HepG2 (cell line): ENCODE measurements at regions not wholly inside any gene's neighbourhood (a gene's known extent, or its start where the extent isn't known, plus 50 kb on each side); places are given as distances from the start of the nearest gene placed in this dataset.

Source experiments
- ATAC-seq: fragments of 200-7000 bp; cut with Tn5 transposase; 3 replicates; pipeline ENCODE4 v1.9.1; 2020; ENCODE audit warnings: mild to moderate bottlenecking, moderate library complexity
- BruUV-seq: library from RNA; stranded (reverse); fragments of 400-500 nt; replicated peaks from 2 replicates; lab custom pipeline; 2021; lab: Mats Ljungman, UMichigan
- CTCF ChIA-PET: fragments of 300-600 bp; formaldehyde crosslinking; extraction: SDS; loops from one replicate; lab custom pipeline; 2021; ENCODE audit warnings: low total read pairs, inconsistent platforms, low intra/inter-chr PET ratio; lab: Yijun Ruan, JAX
- POLR2A ChIA-PET: fragments of 350-600 bp; sonication (Branson Sonifier 250); formaldehyde crosslinking; loops from one replicate; lab custom pipeline; 2020; ENCODE audit warnings: antibody characterized with exemption, inconsistent platforms; lab: Yijun Ruan, JAX
- DNase-seq: peaks from one replicate; pipeline ENCODE4 v3.0.0-alpha.2; 2015; ENCODE audit warnings: low spot score
- FAIRE-seq: peaks from 3 replicates; lab custom pipeline; 2011; peaks lifted over from hg19 to GRCh38; lab: Jason Lieb, UNC
- H2AFZ ChIP-seq: one replicate; pipeline ENCODE4 v1.6.1; 2011; ENCODE audit warnings: low read length, inconsistent platforms
- H3K27ac ChIP-seq: fragments of 300-600 bp; 3 replicates; pipeline ENCODE4 v1.8.0; 2011; ENCODE audit warnings: mixed run types, mild to moderate bottlenecking, mixed read lengths, low read length, inconsistent platforms; ENCODE audit not compliant: insufficient read depth; ENCODE audit errors: extremely low read length
- H3K27me3 ChIP-seq, 2 experiments: fragments of 200-600 bp in 1 of 2; 2 replicates in 1 of 2; 3 replicates in 1 of 2; pipeline versions ENCODE4 v1.6.0 to v1.8.0; 2011; ENCODE audit warnings: low read length in 2 of 2, mild to moderate bottlenecking in 2 of 2, moderate library complexity in 2 of 2, inconsistent platforms in 1 of 2; ENCODE audit not compliant: insufficient read depth in 2 of 2, control insufficient read depth in 1 of 2
- H3K36me3 ChIP-seq, 2 experiments: fragments of 200-600 bp in 1 of 2; replicated peaks in 1 of 2; 2 replicates in 1 of 2; 3 replicates in 1 of 2; pipeline versions ENCODE4 v1.5.1 to v1.8.0; 2011; ENCODE audit warnings: low read length in 2 of 2, inconsistent platforms in 1 of 2; ENCODE audit not compliant: insufficient read depth in 2 of 2, control insufficient read depth in 1 of 2
- H3K4me1 ChIP-seq: 2 replicates; pipeline ENCODE4 v1.5.1; 2012; ENCODE audit warnings: low read length, inconsistent platforms; ENCODE audit not compliant: insufficient read depth
- H3K4me2 ChIP-seq: 2 replicates; pipeline ENCODE4 v1.6.0; 2011; ENCODE audit warnings: low read depth, low read length, inconsistent platforms
- H3K4me3 ChIP-seq, 3 experiments: fragments of 200-600 bp in 1 of 3; sonication (generic), shearing (Covaris generic) in 1 of 3; replicated peaks in 1 of 3; 2 replicates each; pipeline ENCODE4 v1.5.1; 2011 to 2016; ENCODE audit warnings: low read length in 3 of 3, inconsistent platforms in 2 of 3, low read depth in 2 of 3, mild to moderate bottlenecking in 2 of 3, control low read depth in 1 of 3, mixed read lengths in 1 of 3; ENCODE audit not compliant: insufficient read depth in 1 of 3
- H3K79me2 ChIP-seq: one replicate; pipeline ENCODE4 v1.6.1; 2011; ENCODE audit warnings: low read length, inconsistent platforms; ENCODE audit not compliant: insufficient read depth
- H3K9ac ChIP-seq: 2 replicates; pipeline ENCODE4 v1.6.0; 2011; ENCODE audit warnings: mild to moderate bottlenecking, low read depth, low read length, inconsistent platforms; ENCODE audit not compliant: insufficient read depth
- H3K9me3 ChIP-seq: 2 replicates; pipeline ENCODE4 v1.5.1; 2012; ENCODE audit warnings: mild to moderate bottlenecking, low read length
- H4K20me1 ChIP-seq: 2 replicates; pipeline ENCODE4 v1.6.0; 2011; ENCODE audit warnings: inconsistent platforms, mild to moderate bottlenecking, low read length, moderate library complexity; ENCODE audit not compliant: insufficient read depth
- ATF7 ChIP-seq, 2 experiments: fragments of 450-650 bp in 1 of 2; sonication (generic) in 1 of 2; formaldehyde crosslinking in 1 of 2; IDR thresholded peaks; 2 replicates each; pipeline versions ENCODE4 v1.4.0 to v1.6.1; 2016 to 2020; ENCODE audit warnings: antibody characterized with exemption in 1 of 2, mild to moderate bottlenecking in 1 of 2, missing genetic modification reagents in 1 of 2
- DDIT3 ChIP-seq: sonication (generic); formaldehyde crosslinking; IDR thresholded peaks from 2 replicates; pipeline ENCODE4 v1.4.0; 2020; ENCODE audit warnings: mild to moderate bottlenecking, missing genetic modification reagents
- ETV5 ChIP-seq: IDR thresholded peaks from 2 replicates; pipeline ENCODE4 v1.6.1; 2018; ENCODE audit warnings: missing biosample characterization, missing genetic modification reagents, inconsistent platforms, borderline replicate concordance
- HNRNPH1 ChIP-seq: fragments of 200-400 bp; formaldehyde crosslinking; optimal IDR thresholded peaks from 2 replicates; pipeline ENCODE3; 2017; ENCODE audit warnings: mild to moderate bottlenecking, low read depth, low read length
- ISL2 ChIP-seq: sonication (generic); formaldehyde crosslinking; IDR thresholded peaks from 2 replicates; pipeline ENCODE4 v1.5.0; 2020; ENCODE audit warnings: missing genetic modification reagents
- MED8 ChIP-seq: sonication (generic); formaldehyde crosslinking; IDR thresholded peaks from 2 replicates; pipeline ENCODE4 v1.8.1; 2023; ENCODE audit warnings: mild to moderate bottlenecking, missing genetic modification reagents; ENCODE audit not compliant: insufficient replicate concordance
- ONECUT2 ChIP-seq: sonication (generic); formaldehyde crosslinking; IDR thresholded peaks from 2 replicates; pipeline ENCODE4 v1.4.0; 2020; ENCODE audit warnings: missing genetic modification reagents
- SNAPC2 ChIP-seq: sonication (generic); formaldehyde crosslinking; IDR thresholded peaks from 2 replicates; pipeline ENCODE4 v1.8.1; 2022; ENCODE audit warnings: mild to moderate bottlenecking, missing genetic modification reagents
- TRIM24 ChIP-seq: sonication (generic); formaldehyde crosslinking; IDR thresholded peaks from 2 replicates; pipeline ENCODE4 v1.8.0; 2022; ENCODE audit warnings: mild to moderate bottlenecking, missing genetic modification reagents
- ZNF232 ChIP-seq: sonication (generic); formaldehyde crosslinking; IDR thresholded peaks from 2 replicates; pipeline ENCODE4 v1.4.0; 2020; ENCODE audit warnings: missing genetic modification reagents, borderline replicate concordance
- ZNF484 ChIP-seq: sonication (generic); formaldehyde crosslinking; IDR thresholded peaks from 2 replicates; pipeline ENCODE4 v1.5.1; 2020; ENCODE audit warnings: mild to moderate bottlenecking, low read depth, missing genetic modification reagents, borderline replicate concordance
- ZNF792 ChIP-seq: IDR thresholded peaks from 2 replicates; pipeline ENCODE4 v1.6.1; 2016
- WGBS: methylation state at CpG from one replicate; pipeline ENCODE4 v1.1.6; 2017; ENCODE audit warnings: low lambda C conversion rate; 5-methylcytosine and 5-hydroxymethylcytosine counted together
- in situ Hi-C: cut with HindIII; loops from 2 replicates; pipeline ENCODE4 v1.10.0; 2017; ENCODE audit warnings: low pct_unique_long_range_greater_than_20kb; ENCODE audit not compliant: extremely low pct_ligation_motif_present
- intact Hi-C: fragments of 100-400 bp; cut with micrococcal nuclease; formaldehyde crosslinking; loops from one replicate; pipeline ENCODE4 v1.10.0; 2022; ENCODE audit not compliant: unreplicated experiment
- TF ChIP-seq, protein P1 (sequence below): sonication (generic); formaldehyde crosslinking; IDR thresholded peaks from 2 replicates; pipeline ENCODE4 v1.8.1; 2022; ENCODE audit warnings: mild to moderate bottlenecking, missing genetic modification reagents

GRCh38 chr10:10205906-10206305 is 811.8 kb upstream of the CELF2 start:
- H3K36me3 ChIP-seq = no peaks in the 10 kb centered on the region
- H3K4me3 ChIP-seq = no peak overlapping the region
- H3K27ac ChIP-seq = no peak overlapping the region
- WGBS = 3% methylated on average over 2 of the region's 2 CpGs
- peaks cover 89% of the 10 kb centered on the region for H3K9me3 ChIP-seq
- no peak overlapping the region for H3K9ac ChIP-seq
- H3K4me2 ChIP-seq = no peak overlapping the region
- ChIA-PET CTCF (no interaction called here), POLR2A (no interaction called here)
- H4K20me1 ChIP-seq = no peaks in the 10 kb centered on the region
- DNase-seq (no peak), ATAC-seq (no peak), FAIRE-seq (no peak)
- H3K4me1 ChIP-seq = no peaks in the 10 kb centered on the region
- no TSS peak for BruUV-seq
- no peak overlapping the region for H2AFZ ChIP-seq
- H3K27me3 ChIP-seq = no peaks in the 10 kb centered on the region
- intact Hi-C loops = no loop called here
- H3K79me2 ChIP-seq = no peaks in the 10 kb centered on the region
- in situ Hi-C loops = no loop called here
- no peak for TF ChIP-seq MED8
- no peak for TF ChIP-seq ETV5 (CRISPR knock-in tag)
- TF ChIP-seq HNRNPH1 = no peak
- TF ChIP-seq ONECUT2 (CRISPR knock-in tag) = no peak
- TF ChIP-seq ZNF232 (CRISPR knock-in tag) = no peak
- TF ChIP-seq ISL2 (CRISPR knock-in tag) = no peak
- TF ChIP-seq DDIT3 (CRISPR knock-in tag) = no peak

- TF ChIP-seq ZNF484 (CRISPR knock-in tag) (no peak), ZNF792 (no peak), TRIM24 (CRISPR knock-in tag) (no peak), SNAPC2 (CRISPR knock-in tag) (no peak), ATF7 (IDR thresholded peaks at IDR 0.05) (0 out of 2 replicates have a peak, but pooled peaks have one; percentile 10), ATF7 (CRISPR knock-in tag; IDR thresholded peaks at IDR 0.05) (no peak)
- TF ChIP-seq, protein P1, sequence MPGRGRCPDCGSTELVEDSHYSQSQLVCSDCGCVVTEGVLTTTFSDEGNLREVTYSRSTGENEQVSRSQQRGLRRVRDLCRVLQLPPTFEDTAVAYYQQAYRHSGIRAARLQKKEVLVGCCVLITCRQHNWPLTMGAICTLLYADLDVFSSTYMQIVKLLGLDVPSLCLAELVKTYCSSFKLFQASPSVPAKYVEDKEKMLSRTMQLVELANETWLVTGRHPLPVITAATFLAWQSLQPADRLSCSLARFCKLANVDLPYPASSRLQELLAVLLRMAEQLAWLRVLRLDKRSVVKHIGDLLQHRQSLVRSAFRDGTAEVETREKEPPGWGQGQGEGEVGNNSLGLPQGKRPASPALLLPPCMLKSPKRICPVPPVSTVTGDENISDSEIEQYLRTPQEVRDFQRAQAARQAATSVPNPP (CRISPR knock-in tag) = no peak
- Histone ChIP-seq H3K4me2 (no peak overlapping the region), H2AFZ (no peak overlapping the region), H3K36me3 (no peaks in the 10 kb centered on the region), H3K27me3 (no peaks in the 10 kb centered on the region), H3K27ac (no peak overlapping the region), H3K9me3 (peaks cover 93% of the 10 kb centered on the region), H3K79me2 (no peaks in the 10 kb centered on the region), H3K9ac (no peak overlapping the region), H3K4me1 (no peaks in the 10 kb centered on the region), H4K20me1 (no peaks in the 10 kb centered on the region), H3K4me3 (no peak overlapping the region)
- BruUV-seq = no TSS peak
- no peak for FAIRE-seq
- intact Hi-C loops = no loop called here
- in situ Hi-C loops = no loop called here
- WGBS = 55% methylated on average over 2 of the region's 3 CpGs
- DNase-seq = no peak
- ChIA-PET POLR2A (no interaction called here), CTCF (no interaction called here)
- ATAC-seq = no peak
These were observed 810.1 kb upstream of the CELF2 start for GRCh38 chr10:10207538-10207937.
